ENCODE measurements at regions not wholly inside any gene's neighbourhood (a gene's known extent, or its start where the extent isn't known, plus 50 kb on each side); places are given as distances from the start of the nearest gene placed in this dataset.
"Not testable (repeated sequence)": the region's sequence is repeated elsewhere in the genome, so short reads cannot be mapped to it uniquely, and the experiment has no call there.

GRCh38 chr13:40370661-40371060 lies 295.8 kb downstream of the FOXO1 start:
- Mint-ChIP-seq H3K9me3 (peaks cover 0 to 8% (median 4%) of the 10 kb centered on the region in 7 donors), H3K27ac (no peak overlapping the region), H3K27me3 (ENCODE audit: low read depth in 3 of 3) (peaks cover 0 to 4% (median 0%) of the 10 kb centered on the region in 3 donors), H3K4me3 (no peak overlapping the region), H3K4me1 (no peaks in the 10 kb centered on the region), H3K36me3 (no peaks in the 10 kb centered on the region)
- no peaks in the 10 kb centered on the region for H3K27me3 ChIP-seq (ENCODE audit: control insufficient read depth in 2 of 2, insufficient read depth in 2 of 2, low read length in 2 of 2)
- no peak overlapping the region for H2AFZ ChIP-seq (ENCODE audit: insufficient read depth, low read depth, low read length, poor library complexity, severe bottlenecking)
- no peak overlapping the region for H3K9ac ChIP-seq (ENCODE audit: insufficient read depth, low read length, poor library complexity, severe bottlenecking)
- no peak overlapping the region for H3K27ac ChIP-seq (ENCODE audit: low read depth in 1 of 2, low read length in 2 of 2)
- 96% methylated on average over 2 of the region's 4 CpGs for WGBS (ENCODE audit: insufficient coverage)
- DNase-seq = no peak
- intact Hi-C loops (cut with micrococcal nuclease) = no loop called here
- no peaks in the 10 kb centered on the region for H3K79me2 ChIP-seq (ENCODE audit: insufficient read depth, low read length)
- no peak overlapping the region for H3K4me2 ChIP-seq (replicated peaks; ENCODE audit: extremely low read depth, low read length, poor library complexity, severe bottlenecking)
- TF ChIP-seq CTCF (IDR thresholded peaks at IDR 0.05) = no peak
- H3K4me3 ChIP-seq (replicated peaks in 1 of 3; ENCODE audit: low read depth in 2 of 3, low read length in 3 of 3) = no peak overlapping the region
- no peaks in the 10 kb centered on the region for H3K9me3 ChIP-seq (replicated peaks in 1 of 2; ENCODE audit: control insufficient read depth in 1 of 2, insufficient read depth in 1 of 2, low read length in 2 of 2)
- H4K20me1 ChIP-seq (ENCODE audit: insufficient read depth, low read length) = no peaks in the 10 kb centered on the region
- no peaks in the 10 kb centered on the region for H3K4me1 ChIP-seq (ENCODE audit: control insufficient read depth in 1 of 2, insufficient read depth in 2 of 2, low read length in 2 of 2)
- H3K36me3 ChIP-seq (replicated peaks in 1 of 2; ENCODE audit: control insufficient read depth in 1 of 2, insufficient read depth in 2 of 2, low read length in 2 of 2) = no peaks in the 10 kb centered on the region

GRCh38 chr13:40371531-40372125 lies 294.8 kb downstream of the FOXO1 start:
- H3K9ac ChIP-seq (ENCODE audit: insufficient read depth, low read length, poor library complexity, severe bottlenecking) = no peak overlapping the region
- H3K36me3 ChIP-seq (replicated peaks in 1 of 2; ENCODE audit: control insufficient read depth in 1 of 2, insufficient read depth in 2 of 2, low read length in 2 of 2) = no peaks in the 10 kb centered on the region
- no peak for TF ChIP-seq CTCF (IDR thresholded peaks at IDR 0.05)
- 91% methylated on average over 4 of the region's 7 CpGs for WGBS (ENCODE audit: insufficient coverage)
- H3K27ac ChIP-seq (ENCODE audit: low read depth in 1 of 2, low read length in 2 of 2) = no peak overlapping the region
- no peak overlapping the region for H3K4me3 ChIP-seq (replicated peaks in 1 of 3; ENCODE audit: low read depth in 2 of 3, low read length in 3 of 3)
- no peak for DNase-seq
- intact Hi-C loops (cut with micrococcal nuclease) = no loop called here
- no peaks in the 10 kb centered on the region for H3K4me1 ChIP-seq (ENCODE audit: control insufficient read depth in 1 of 2, insufficient read depth in 2 of 2, low read length in 2 of 2)
- no peaks in the 10 kb centered on the region for H3K27me3 ChIP-seq (ENCODE audit: control insufficient read depth in 2 of 2, insufficient read depth in 2 of 2, low read length in 2 of 2)
- H3K36me3 Mint-ChIP-seq = no peaks in the 10 kb centered on the region
- peaks cover 2 to 4% (median 2%) of the 10 kb centered on the region in 3 donors for H3K27me3 Mint-ChIP-seq (ENCODE audit: low read depth in 3 of 3)
- H3K79me2 ChIP-seq (ENCODE audit: insufficient read depth, low read length) = no peaks in the 10 kb centered on the region
- no peak overlapping the region for H3K4me2 ChIP-seq (replicated peaks; ENCODE audit: extremely low read depth, low read length, poor library complexity, severe bottlenecking)
- peaks cover 0 to 8% (median 5%) of the 10 kb centered on the region in 7 donors for H3K9me3 Mint-ChIP-seq
- no peak overlapping the region for H3K4me3 Mint-ChIP-seq
- H3K27ac Mint-ChIP-seq = peak overlapping the region in 1 of 7 donors; percentile 40
- H3K9me3 ChIP-seq (replicated peaks in 1 of 2; ENCODE audit: control insufficient read depth in 1 of 2, insufficient read depth in 1 of 2, low read length in 2 of 2) = no peaks in the 10 kb centered on the region
- H3K4me1 Mint-ChIP-seq = no peaks in the 10 kb centered on the region
- H4K20me1 ChIP-seq (ENCODE audit: insufficient read depth, low read length) = no peaks in the 10 kb centered on the region
- H2AFZ ChIP-seq (ENCODE audit: insufficient read depth, low read depth, low read length, poor library complexity, severe bottlenecking) = no peak overlapping the region

- H3K27me3 ChIP-seq (ENCODE audit: control insufficient read depth in 2 of 2, insufficient read depth in 2 of 2, low read length in 2 of 2); H3K4me3 ChIP-seq (replicated peaks in 1 of 3; ENCODE audit: low read depth in 2 of 3, low read length in 3 of 3); H3K9me3 Mint-ChIP-seq; H3K36me3 Mint-ChIP-seq; H3K9ac ChIP-seq (ENCODE audit: insufficient read depth, low read length, poor library complexity, severe bottlenecking); H3K4me1 ChIP-seq (ENCODE audit: control insufficient read depth in 1 of 2, insufficient read depth in 2 of 2, low read length in 2 of 2); H4K20me1 ChIP-seq (ENCODE audit: insufficient read depth, low read length); H3K79me2 ChIP-seq (ENCODE audit: insufficient read depth, low read length); H3K4me1 Mint-ChIP-seq; H2AFZ ChIP-seq (ENCODE audit: insufficient read depth, low read depth, low read length, poor library complexity, severe bottlenecking); H3K36me3 ChIP-seq (replicated peaks in 1 of 2; ENCODE audit: control insufficient read depth in 1 of 2, insufficient read depth in 2 of 2, low read length in 2 of 2); H3K4me2 ChIP-seq (replicated peaks; ENCODE audit: extremely low read depth, low read length, poor library complexity, severe bottlenecking); DNase-seq; H3K9me3 ChIP-seq (replicated peaks in 1 of 2; ENCODE audit: control insufficient read depth in 1 of 2, insufficient read depth in 1 of 2, low read length in 2 of 2); intact Hi-C loops (cut with micrococcal nuclease); H3K27ac Mint-ChIP-seq; H3K27me3 Mint-ChIP-seq (ENCODE audit: low read depth in 3 of 3); H3K4me3 Mint-ChIP-seq; H3K27ac ChIP-seq (ENCODE audit: low read depth in 1 of 2, low read length in 2 of 2): not testable (repeated sequence)
- 100% methylated on average over 1 of the region's 6 CpGs for WGBS (ENCODE audit: insufficient coverage)
Observed at GRCh38 chr13:40373608-40374007, 292.8 kb downstream of the FOXO1 start.
